Omental fat pad (tissue), 3 donors: ENCODE measurements at regions not wholly inside any gene's neighbourhood (a gene's known extent, or its start where the extent isn't known, plus 50 kb on each side); places are given as distances from the start of the nearest gene placed in this dataset.

Source experiments
- ATAC-seq: fragments of 150-250 bp; one replicate; pipeline ENCODE4 v1.9.1; 2016; ENCODE audit warnings: mild to moderate bottlenecking, moderate library complexity; ENCODE audit not compliant: low FRiP score
- DNase-seq: peaks from one replicate; pipeline ENCODE4 v3.0.0-alpha.2; 2019; ENCODE audit warnings: low spot score
- CTCF ChIP-seq, 3 donors: fragments of 450-650 bp; IDR thresholded peaks; one replicate each; pipeline ENCODE4 v1.5.1; 2016 to 2017; ENCODE audit warnings: antibody characterized with exemption in 3 of 3, mild to moderate bottlenecking in 3 of 3, moderate library complexity in 2 of 3

GRCh38 chr16:54509456-54509855, 222.9 kb upstream of the IRX3 start:
- no peak for ATAC-seq
- no peak for TF ChIP-seq CTCF (IDR thresholded peaks at IDR 0.05)

GRCh38 chr16:54508351-54508750, 221.8 kb upstream of the IRX3 start:
- no peak for DNase-seq
- no peak for ATAC-seq
- TF ChIP-seq CTCF (IDR thresholded peaks at IDR 0.05): no peak

More at GRCh38 chr16:54509456-54509855, 222.9 kb upstream of the IRX3 start:
- DNase-seq: no peak

DNA sequence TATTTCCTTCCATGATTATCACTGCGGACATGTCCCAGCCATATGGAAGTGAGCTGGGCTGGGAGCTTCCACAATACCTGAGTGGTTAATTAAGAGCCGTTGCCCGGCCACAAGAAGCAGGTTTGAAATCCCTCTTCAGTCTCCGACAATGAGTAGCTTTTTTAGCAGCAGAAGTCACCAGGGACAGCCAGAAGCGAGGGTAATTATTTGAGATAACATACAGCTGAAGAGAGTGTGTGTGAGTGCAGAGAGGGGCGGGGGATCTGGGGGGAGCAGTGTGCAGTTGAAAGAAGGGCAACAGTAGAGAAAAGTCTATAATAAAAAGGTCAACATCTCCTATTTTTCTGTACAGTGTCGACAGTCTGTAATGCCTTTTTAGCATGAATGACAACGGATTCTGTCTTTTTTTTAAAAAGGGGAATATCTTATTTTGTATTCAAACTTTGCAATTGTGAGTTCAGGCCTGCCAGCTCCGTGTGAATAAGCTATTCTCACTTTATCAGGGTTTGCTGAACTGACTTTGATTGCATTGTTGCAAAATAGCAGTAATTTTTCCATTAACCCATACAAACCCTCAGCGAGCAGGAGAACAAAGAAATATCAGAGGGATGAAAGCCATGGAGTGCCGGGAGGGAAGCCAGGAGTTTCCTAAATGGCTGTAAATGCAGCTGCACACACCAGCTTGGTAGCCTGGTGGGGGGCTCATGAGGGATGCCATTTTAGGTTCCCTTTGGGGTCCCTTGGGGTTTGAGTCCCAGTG, 220.3 kb upstream of the IRX3 start:
- no peak for TF ChIP-seq CTCF (IDR thresholded peaks at IDR 0.05)
- DNase-seq (no peak), ATAC-seq (no peak)

- no peak for ATAC-seq
- no peak for DNase-seq
- TF ChIP-seq CTCF (IDR thresholded peaks at IDR 0.05): no peak
Measured at GRCh38 chr16:54506214-54506580, 219.6 kb upstream of the IRX3 start.

- TF ChIP-seq CTCF (IDR thresholded peaks at IDR 0.05): no peak
- DNase-seq: no peak
- ATAC-seq: no peak
Measured at GRCh38 chr16:54505549-54506213, 219.1 kb upstream of the IRX3 start.

DNA sequence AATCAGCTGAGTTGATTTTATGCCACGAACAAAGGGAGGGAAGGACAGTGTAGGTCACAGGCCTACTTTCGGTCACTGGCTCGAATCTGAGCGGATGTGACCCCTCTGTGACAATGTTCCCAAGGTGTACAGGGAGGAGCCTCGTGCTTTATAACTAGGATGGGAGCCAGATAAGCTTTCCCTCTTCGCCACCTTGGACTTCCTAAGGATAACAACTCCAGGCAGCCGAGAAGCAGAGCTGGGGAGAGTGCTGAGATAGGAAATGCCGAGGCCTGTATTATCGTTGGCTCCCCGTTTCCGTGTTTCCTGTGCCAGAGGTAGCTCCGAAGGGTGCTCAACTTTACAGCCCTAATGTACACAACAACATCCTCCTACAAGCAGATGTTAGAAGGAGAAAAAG, 217.8 kb upstream of the IRX3 start:
- no peak for ATAC-seq
- TF ChIP-seq CTCF (IDR thresholded peaks at IDR 0.05): no peak
- no peak for DNase-seq

- no peak for ATAC-seq
- no peak for DNase-seq
- TF ChIP-seq CTCF (IDR thresholded peaks at IDR 0.05): no peak
Measured at GRCh38 chr16:54503856-54504219, 217.3 kb upstream of the IRX3 start.
